GM19099 (cell line): ENCODE measurements at regions not wholly inside any gene's neighbourhood (a gene's known extent, or its start where the extent isn't known, plus 50 kb on each side); places are given as distances from the start of the nearest gene placed in this dataset.

Source experiments
- POLR2A ChIP-seq: IDR thresholded peaks from 3 replicates; pipeline ENCODE4 v1.6.1; 2011; ENCODE audit warnings: low read depth; ENCODE audit not compliant: insufficient read length; ENCODE audit errors: extremely low read depth

GRCh38 chr13:105660561-105660960 lies 874.9 kb downstream of the EFNB2 start:
- TF ChIP-seq POLR2A = no peak

DNA sequence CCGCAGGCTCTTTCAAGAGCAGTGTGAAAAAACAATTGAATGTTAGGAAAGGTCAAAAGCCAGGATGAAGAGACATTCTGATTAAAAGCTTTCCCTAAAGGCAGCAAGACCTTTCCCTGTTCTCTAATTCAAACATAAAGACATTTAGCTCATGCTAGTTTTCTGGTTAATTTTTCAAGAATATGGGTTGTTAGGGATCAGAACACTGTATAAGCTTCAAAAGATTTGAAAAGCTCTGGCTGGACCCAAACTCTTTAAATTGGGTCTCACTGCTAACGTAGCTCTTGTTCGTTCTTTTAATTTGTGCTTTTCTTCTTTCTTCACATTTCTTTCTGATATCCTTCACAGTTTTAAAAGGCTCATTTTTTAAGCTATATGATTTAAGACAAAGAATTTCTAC lies 877.0 kb downstream of the EFNB2 start:
- TF ChIP-seq POLR2A = no peak

- no peak for TF ChIP-seq POLR2A
These were observed 880.4 kb downstream of the EFNB2 start for GRCh38 chr13:105655046-105655445.

DNA sequence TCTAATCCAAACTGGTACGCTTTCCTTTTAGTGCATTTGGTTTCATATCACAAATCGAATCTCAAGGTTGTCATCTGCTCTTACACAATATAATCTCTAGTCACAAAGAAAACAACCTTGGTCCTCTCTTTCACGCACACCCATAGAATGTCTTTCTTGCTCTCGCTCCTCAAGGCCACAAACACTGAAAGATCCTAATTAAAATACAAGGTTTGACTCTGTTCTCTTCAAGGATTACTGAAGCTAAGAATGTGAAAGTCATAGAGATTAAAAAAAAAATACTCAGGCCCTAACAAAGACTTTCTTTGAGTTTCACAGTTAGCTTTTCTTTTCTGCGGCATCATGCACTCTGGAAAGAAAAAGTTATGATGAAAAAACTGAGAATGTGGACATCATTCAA lies 891.5 kb downstream of the EFNB2 start:
- TF ChIP-seq POLR2A = no peak

- TF ChIP-seq POLR2A = no peak
These were observed 892.9 kb downstream of the EFNB2 start for GRCh38 chr13:105642511-105642958.

DNA sequence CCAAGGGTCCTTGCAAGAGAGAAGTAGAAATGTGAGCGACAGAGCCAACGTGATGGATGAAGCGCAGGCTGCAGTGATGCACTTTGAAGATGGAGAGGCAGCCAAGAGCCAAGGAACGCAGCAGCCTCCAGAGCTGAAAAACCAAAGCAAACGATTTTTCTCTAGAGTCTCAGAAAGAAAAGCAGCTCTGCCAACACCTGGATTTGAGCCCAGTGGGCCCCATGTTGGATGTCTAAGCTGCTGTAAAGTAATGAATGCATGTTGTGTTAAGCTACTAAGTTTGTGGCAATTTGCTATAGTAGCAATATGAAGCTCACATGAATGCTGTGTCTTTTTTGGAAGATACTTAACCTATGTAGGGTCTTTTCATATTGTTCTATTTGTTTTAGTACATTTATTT lies 894.3 kb downstream of the EFNB2 start:
- no peak for TF ChIP-seq POLR2A

GRCh38 chr13:105638426-105638825 lies 897.0 kb downstream of the EFNB2 start:
- TF ChIP-seq POLR2A = no peak

GRCh38 chr13:105634059-105634458 lies 901.4 kb downstream of the EFNB2 start:
- no peak for TF ChIP-seq POLR2A

GRCh38 chr13:105630431-105630830 lies 905.0 kb downstream of the EFNB2 start:
- no peak for TF ChIP-seq POLR2A

DNA sequence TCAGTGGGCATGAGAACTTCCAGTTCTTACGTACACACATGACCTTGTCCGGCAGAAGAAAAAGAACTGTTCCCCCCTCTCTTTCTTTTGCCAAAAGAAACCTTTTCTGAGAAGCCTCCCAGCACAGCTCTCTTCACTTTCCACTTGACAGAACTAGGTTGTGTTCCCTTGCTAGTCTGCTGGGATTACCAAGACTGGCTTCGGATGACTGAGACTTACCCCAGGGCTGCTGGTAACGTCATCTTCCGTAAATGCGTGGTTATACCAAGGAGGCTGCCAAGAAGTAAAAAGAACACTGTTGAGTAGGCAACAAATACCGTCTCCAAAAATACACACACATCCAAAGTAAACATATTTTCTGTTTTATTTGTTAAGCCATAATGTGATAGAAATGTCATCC lies 908.2 kb downstream of the EFNB2 start:
- TF ChIP-seq POLR2A = no peak

DNA sequence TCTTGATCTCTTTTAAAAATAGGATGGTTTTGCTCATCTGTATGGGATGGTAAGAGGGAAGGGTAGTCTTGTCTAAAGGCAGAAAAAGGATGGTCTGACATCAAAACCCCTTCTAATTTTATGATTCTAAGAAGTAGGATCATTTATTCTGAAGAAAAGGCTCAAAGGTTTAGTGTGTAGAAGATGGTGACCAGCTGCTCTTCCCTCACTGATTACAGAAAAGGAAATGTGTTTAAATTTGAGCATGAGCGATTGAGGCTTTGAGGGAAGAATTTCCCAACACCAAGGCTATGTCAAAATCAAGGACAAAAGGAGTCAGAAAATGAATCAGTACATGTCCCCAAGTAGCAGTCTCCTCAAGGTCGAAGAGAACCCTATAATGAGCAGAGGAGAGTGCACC lies 909.8 kb downstream of the EFNB2 start:
- TF ChIP-seq POLR2A = no peak

DNA sequence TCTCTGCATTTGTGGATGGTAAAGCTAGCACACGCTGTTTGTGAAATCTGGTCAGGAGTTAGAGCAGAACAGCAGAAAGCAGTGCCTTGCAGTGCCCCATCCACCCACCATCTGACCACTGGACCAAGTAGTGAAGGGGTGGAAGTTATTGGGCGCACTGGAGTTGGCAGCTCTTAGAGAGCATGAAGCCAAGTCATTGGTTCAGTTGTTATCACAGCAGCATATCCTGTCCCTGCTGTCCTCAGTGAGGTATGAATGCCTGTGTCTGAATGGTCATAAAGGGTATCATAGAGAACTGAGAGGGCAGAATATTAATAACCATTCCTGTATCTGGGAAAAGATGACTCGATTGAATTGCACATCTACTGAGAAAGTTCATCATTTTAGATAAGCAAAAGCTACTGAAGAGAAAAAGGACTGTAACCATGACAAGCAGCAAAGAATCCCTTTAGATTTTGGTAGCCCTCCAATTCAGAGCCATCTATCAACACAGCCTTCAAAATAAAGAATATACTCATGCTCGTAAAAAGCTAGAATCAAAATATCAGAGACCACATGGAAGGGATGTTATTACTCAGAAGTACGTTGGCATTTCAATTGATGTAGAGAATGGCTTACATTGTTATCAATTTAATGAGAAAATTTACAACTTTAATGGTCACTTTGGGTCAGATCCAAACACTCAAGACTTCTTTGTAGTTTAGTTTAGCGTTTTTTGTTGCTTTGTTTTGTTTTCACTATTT lies 919.0 kb downstream of the EFNB2 start:
- no peak for TF ChIP-seq POLR2A

GRCh38 chr13:105612541-105612940 lies 922.9 kb downstream of the EFNB2 start:
- TF ChIP-seq POLR2A = no peak

DNA sequence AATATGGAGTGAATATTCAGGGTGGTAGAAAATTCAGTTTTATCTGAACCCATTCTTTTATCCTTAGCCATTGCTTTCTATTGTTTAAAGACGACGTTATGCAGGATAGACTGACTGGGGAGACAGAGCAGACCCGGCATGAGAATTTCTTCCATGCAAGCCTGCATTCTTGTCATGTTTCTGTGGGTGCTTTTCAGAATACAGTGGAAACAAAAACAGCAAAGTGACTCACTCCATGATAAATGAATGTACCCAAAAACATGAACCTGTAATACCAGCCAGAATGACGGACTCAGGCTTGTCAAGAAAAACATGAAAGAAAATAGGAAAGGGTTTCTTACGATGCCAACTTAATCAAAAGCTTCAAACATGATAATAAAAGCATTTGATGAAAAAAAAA lies 924.0 kb downstream of the EFNB2 start:
- TF ChIP-seq POLR2A = no peak

DNA sequence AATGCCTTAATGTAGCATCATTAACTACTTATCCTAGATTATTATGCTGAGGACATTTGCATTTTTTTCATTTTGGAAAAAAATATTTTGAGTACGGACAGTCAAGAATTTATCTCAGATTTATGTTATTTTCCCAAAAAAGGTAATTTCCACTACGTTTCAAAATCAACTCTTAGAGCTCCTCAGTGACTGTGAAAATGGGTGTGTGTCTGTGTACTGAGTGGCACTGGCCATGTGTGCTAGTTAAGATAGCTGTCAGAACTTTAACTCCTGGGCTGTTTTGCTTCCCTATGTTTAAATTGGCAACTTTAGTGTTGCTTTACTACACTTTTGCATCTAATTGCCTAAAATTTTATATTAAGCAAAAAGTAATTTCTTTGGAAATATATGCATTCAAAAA lies 927.4 kb downstream of the EFNB2 start:
- no peak for TF ChIP-seq POLR2A

DNA sequence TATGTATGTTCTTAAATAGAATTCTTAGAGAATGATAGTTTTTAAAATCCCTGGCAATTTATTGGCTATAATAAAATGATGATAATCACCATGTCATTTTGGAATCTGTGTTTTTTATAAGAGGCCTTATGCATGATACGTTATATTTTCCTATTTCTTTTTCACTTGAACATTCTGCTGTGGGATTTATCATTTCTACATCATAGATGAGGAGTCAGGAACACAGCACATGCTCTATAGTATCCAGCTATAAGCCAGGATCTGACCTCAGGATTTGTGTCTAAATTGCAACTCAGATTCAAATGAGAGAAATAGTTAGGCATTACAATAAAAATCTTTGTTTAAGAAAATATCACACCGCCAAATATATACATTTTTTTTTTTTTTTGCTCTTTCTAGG lies 928.0 kb downstream of the EFNB2 start:
- TF ChIP-seq POLR2A = no peak

- TF ChIP-seq POLR2A = no peak
These were observed 928.4 kb downstream of the EFNB2 start for GRCh38 chr13:105607016-105607415.
